ENCODE measurements at regions not wholly inside any gene's neighbourhood (a gene's known extent, or its start where the extent isn't known, plus 50 kb on each side); places are given as distances from the start of the nearest gene placed in this dataset.

- Histone ChIP-seq H3K4me1 (ENCODE audit: insufficient read depth) (no peaks in the 10 kb centered on the region), H3K9me3 (no peaks in the 10 kb centered on the region), H3K4me3 (no peak overlapping the region), H3K36me3 (no peaks in the 10 kb centered on the region), H3K27ac (no peak overlapping the region), H3K27me3 (no peaks in the 10 kb centered on the region)
- no peak for TF ChIP-seq EP300 (IDR thresholded peaks at IDR 0.05)
- no peak for TF ChIP-seq CTCF (IDR thresholded peaks at IDR 0.05)
- TF ChIP-seq POLR2A (IDR thresholded peaks at IDR 0.05): no peak
- intact Hi-C loops (cut with DNase I): no loop called here
- 74 to 94% (median 79%) methylated on average over 5 of the region's 5 CpGs for WGBS, 3 donors
- DNase-seq: no peak
Measured at GRCh38 chr7:106488465-106488864, 172.5 kb downstream of the CCDC71L start.

- no peaks in the 10 kb centered on the region for H3K36me3 ChIP-seq
- DNase-seq: no peak
- intact Hi-C loops (cut with DNase I): no loop called here
- H3K27ac ChIP-seq: no peak overlapping the region
- H3K4me3 ChIP-seq: no peak overlapping the region
- H3K27me3 ChIP-seq: no peaks in the 10 kb centered on the region
- H3K4me1 ChIP-seq (ENCODE audit: insufficient read depth): no peaks in the 10 kb centered on the region
- H3K9me3 ChIP-seq: no peaks in the 10 kb centered on the region
- TF ChIP-seq EP300 (IDR thresholded peaks at IDR 0.05) (no peak), POLR2A (IDR thresholded peaks at IDR 0.05) (no peak), CTCF (IDR thresholded peaks at IDR 0.05) (no peak)
Measured at GRCh38 chr7:106487892-106488291, 173.1 kb downstream of the CCDC71L start.

GRCh38 chr7:106486331-106486730 is 174.6 kb downstream of the CCDC71L start:
- no peak for DNase-seq
- no peak for TF ChIP-seq EP300 (IDR thresholded peaks at IDR 0.05)
- Histone ChIP-seq H3K4me1 (ENCODE audit: insufficient read depth) (no peaks in the 10 kb centered on the region), H3K27ac (no peak overlapping the region), H3K9me3 (no peaks in the 10 kb centered on the region), H3K36me3 (no peaks in the 10 kb centered on the region), H3K27me3 (no peaks in the 10 kb centered on the region), H3K4me3 (no peak overlapping the region)
- 21 to 28% (median 22%) methylated on average over 3 of the region's 3 CpGs for WGBS, 3 donors
- intact Hi-C loops (cut with DNase I): no loop called here

GRCh38 chr7:106485919-106486318 is 175.0 kb downstream of the CCDC71L start:
- H3K4me1 ChIP-seq (ENCODE audit: insufficient read depth): no peaks in the 10 kb centered on the region
- TF ChIP-seq POLR2A (IDR thresholded peaks at IDR 0.05): no peak
- TF ChIP-seq EP300 (IDR thresholded peaks at IDR 0.05): no peak
- TF ChIP-seq CTCF (IDR thresholded peaks at IDR 0.05): no peak
- H3K27me3 ChIP-seq: no peaks in the 10 kb centered on the region
- no peak overlapping the region for H3K4me3 ChIP-seq
- no peaks in the 10 kb centered on the region for H3K9me3 ChIP-seq
- intact Hi-C loops (cut with DNase I): no loop called here
- no peak for DNase-seq
- H3K27ac ChIP-seq: no peak overlapping the region
- 17 to 22% (median 21%) methylated on average over 1 of the region's 1 CpG for WGBS, 3 donors
- H3K36me3 ChIP-seq: no peaks in the 10 kb centered on the region

- Histone ChIP-seq H3K36me3 (no peaks in the 10 kb centered on the region), H3K9me3 (no peaks in the 10 kb centered on the region), H3K27me3 (no peaks in the 10 kb centered on the region), H3K4me1 (ENCODE audit: insufficient read depth) (no peaks in the 10 kb centered on the region), H3K27ac (no peak overlapping the region), H3K4me3 (no peak overlapping the region)
- no peak for DNase-seq
- no peak for TF ChIP-seq POLR2A (IDR thresholded peaks at IDR 0.05)
- TF ChIP-seq CTCF (IDR thresholded peaks at IDR 0.05): no peak
- TF ChIP-seq EP300 (IDR thresholded peaks at IDR 0.05): no peak
- 42 to 61% (median 61%) methylated on average over 1 of the region's 1 CpG for WGBS, 3 donors
- intact Hi-C loops (cut with DNase I): no loop called here
Measured at GRCh38 chr7:106485031-106485551, 175.9 kb downstream of the CCDC71L start.
